B cell (primary cell): ENCODE measurements at regions not wholly inside any gene's neighbourhood (a gene's known extent, or its start where the extent isn't known, plus 50 kb on each side); places are given as distances from the start of the nearest gene placed in this dataset.
A peak's percentile ranks its signal among the peaks of the same experiment; 100 is the strongest.

Experiments used
- ATAC-seq: fragments of 200-7000 bp; cut with Tn5 transposase; one replicate; pipeline ENCODE4 v1.10.0; 2021; ENCODE audit warnings: low read depth, mild to moderate bottlenecking, moderate number of reproducible peaks, moderate library complexity
- CTCF ChIA-PET: fragments of 350-600 bp; sonication (Branson Sonifier 250); formaldehyde crosslinking; loops from one replicate; lab custom pipeline; 2021; ENCODE audit warnings: antibody characterized with exemption, inconsistent platforms; lab: Charles Lee
- POLR2A ChIA-PET: fragments of 350-600 bp; sonication (Branson Sonifier 250); formaldehyde crosslinking; loops from one replicate; lab custom pipeline; 2021; ENCODE audit warnings: antibody characterized with exemption; lab: Charles Lee
- DNase-seq: peaks from one replicate; pipeline ENCODE4 v3.0.0; 2013
- H2AFZ ChIP-seq: 2 replicates; pipeline ENCODE4 v1.6.1; 2012; ENCODE audit warnings: mild to moderate bottlenecking, low read depth, low read length; ENCODE audit not compliant: insufficient read depth, poor library complexity, severe bottlenecking
- H3K27ac ChIP-seq, 2 donors: 1 replicate in 1 of 2; 2 replicates in 1 of 2; pipeline ENCODE4 v1.5.1; 2012 to 2013; ENCODE audit warnings: low read length in 2 of 2, mild to moderate bottlenecking in 2 of 2, moderate library complexity in 1 of 2
- H3K27me3 ChIP-seq, 4 experiments: fragments of 200-600 bp in 1 of 4; sonication (generic) in 1 of 4; replicated peaks in 1 of 4; 1 replicate in 2 of 4; 2 replicates in 2 of 4; pipeline versions ENCODE4 v1.6.1 to v1.7.0; 2013 to 2016; ENCODE audit warnings: low read length in 3 of 4, mild to moderate bottlenecking in 2 of 4, mixed read lengths in 1 of 4, moderate library complexity in 1 of 4; ENCODE audit not compliant: insufficient read depth in 4 of 4, control insufficient read depth in 3 of 4; ENCODE audit errors: control extremely low read depth in 1 of 4
- H3K36me3 ChIP-seq, 2 experiments: replicated peaks in 1 of 2; 1 replicate in 1 of 2; 2 replicates in 1 of 2; pipeline versions ENCODE4 v1.6.1 to v1.7.1; 2013; ENCODE audit warnings: low read length in 1 of 2; ENCODE audit not compliant: insufficient read depth in 2 of 2, control insufficient read depth in 1 of 2; ENCODE audit errors: control extremely low read depth in 1 of 2, extremely low read depth in 1 of 2
- H3K4me1 ChIP-seq, 2 donors: fragments of 200-600 bp in 1 of 2; sonication (generic) in 1 of 2; 1 replicate in 1 of 2; 2 replicates in 1 of 2; pipeline versions ENCODE4 v1.5.1 to v1.6.1; 2013 to 2017; ENCODE audit warnings: low read length in 2 of 2; ENCODE audit not compliant: control insufficient read depth in 2 of 2, insufficient read depth in 2 of 2
- H3K4me2 ChIP-seq: replicated peaks from 2 replicates; pipeline ENCODE3; 2012; ENCODE audit warnings: mild to moderate bottlenecking, low read depth, low read length; ENCODE audit not compliant: poor library complexity, severe bottlenecking
- H3K4me3 ChIP-seq, 5 experiments: fragments of 200-600 bp in 1 of 5; sonication (generic) in 1 of 5; 1 replicate in 3 of 5; 2 replicates in 2 of 5; pipeline versions ENCODE4 v1.5.1 to v1.7.0; 2011 to 2016; ENCODE audit warnings: low read length in 4 of 5, mild to moderate bottlenecking in 4 of 5, low read depth in 2 of 5, control low read depth in 1 of 5, moderate library complexity in 1 of 5; ENCODE audit not compliant: insufficient read depth in 1 of 5; ENCODE audit errors: control extremely low read depth in 1 of 5, extremely low read depth in 1 of 5
- H3K79me2 ChIP-seq: fragments of 200-600 bp; sonication (generic); one replicate; pipeline ENCODE4 v1.6.0; 2016; ENCODE audit warnings: low read length; ENCODE audit not compliant: control insufficient read depth, insufficient read depth
- H3K9ac ChIP-seq: fragments of 200-600 bp; sonication (generic); 2 replicates; pipeline ENCODE4 v1.6.1; 2017; ENCODE audit warnings: mild to moderate bottlenecking, low read length, moderate library complexity
- H3K9me3 ChIP-seq, 3 donors: one replicate each; pipeline versions ENCODE4 v1.6.1 to v1.7.1; 2013; ENCODE audit warnings: low read length in 2 of 3; ENCODE audit not compliant: control insufficient read depth in 2 of 3, insufficient read depth in 1 of 3; ENCODE audit errors: control extremely low read depth in 1 of 3
- H4K20me1 ChIP-seq: 2 replicates; pipeline ENCODE4 v1.6.0; 2012; ENCODE audit warnings: mild to moderate bottlenecking, low read length; ENCODE audit not compliant: insufficient read depth, control insufficient read depth, poor library complexity, severe bottlenecking
- H3K27ac Mint-ChIP-seq: one replicate; pipeline ENCODE4 v1.8.0; 2021; ENCODE audit warnings: mixed read lengths
- H3K27me3 Mint-ChIP-seq: one replicate; pipeline ENCODE4 v1.8.0; 2021; ENCODE audit warnings: mixed read lengths
- H3K4me1 Mint-ChIP-seq: one replicate; pipeline ENCODE4 v1.8.0; 2021; ENCODE audit warnings: mixed read lengths
- H3K4me3 Mint-ChIP-seq: one replicate; pipeline ENCODE4 v1.8.0; 2021; ENCODE audit warnings: mixed read lengths
- H3K9me3 Mint-ChIP-seq: one replicate; pipeline ENCODE4 v1.8.0; 2022; ENCODE audit warnings: mixed read lengths; ENCODE audit not compliant: insufficient read depth
- CTCF ChIP-seq: fragments of 200-600 bp; IDR thresholded peaks from one replicate; pipeline ENCODE4 v1.8.0; 2022; ENCODE audit warnings: antibody characterized with exemption, mild to moderate bottlenecking
- EZH2 ChIP-seq: IDR thresholded peaks from 2 replicates; pipeline ENCODE4 v1.6.1; 2012; ENCODE audit warnings: borderline replicate concordance, low read depth, mild to moderate bottlenecking, moderate library complexity, low read length; ENCODE audit not compliant: insufficient read depth, poor library complexity, severe bottlenecking
- WGBS: methylation state at CpG from one replicate; pipeline ENCODE4 v1.1.5; 2013; ENCODE audit warnings: missing lambda C conversion rate; ENCODE audit not compliant: insufficient coverage; 5-methylcytosine and 5-hydroxymethylcytosine counted together
- intact Hi-C: fragments of 100-400 bp; cut with micrococcal nuclease; formaldehyde crosslinking; loops from one replicate; pipeline ENCODE4 v1.10.0; 2022

DNA sequence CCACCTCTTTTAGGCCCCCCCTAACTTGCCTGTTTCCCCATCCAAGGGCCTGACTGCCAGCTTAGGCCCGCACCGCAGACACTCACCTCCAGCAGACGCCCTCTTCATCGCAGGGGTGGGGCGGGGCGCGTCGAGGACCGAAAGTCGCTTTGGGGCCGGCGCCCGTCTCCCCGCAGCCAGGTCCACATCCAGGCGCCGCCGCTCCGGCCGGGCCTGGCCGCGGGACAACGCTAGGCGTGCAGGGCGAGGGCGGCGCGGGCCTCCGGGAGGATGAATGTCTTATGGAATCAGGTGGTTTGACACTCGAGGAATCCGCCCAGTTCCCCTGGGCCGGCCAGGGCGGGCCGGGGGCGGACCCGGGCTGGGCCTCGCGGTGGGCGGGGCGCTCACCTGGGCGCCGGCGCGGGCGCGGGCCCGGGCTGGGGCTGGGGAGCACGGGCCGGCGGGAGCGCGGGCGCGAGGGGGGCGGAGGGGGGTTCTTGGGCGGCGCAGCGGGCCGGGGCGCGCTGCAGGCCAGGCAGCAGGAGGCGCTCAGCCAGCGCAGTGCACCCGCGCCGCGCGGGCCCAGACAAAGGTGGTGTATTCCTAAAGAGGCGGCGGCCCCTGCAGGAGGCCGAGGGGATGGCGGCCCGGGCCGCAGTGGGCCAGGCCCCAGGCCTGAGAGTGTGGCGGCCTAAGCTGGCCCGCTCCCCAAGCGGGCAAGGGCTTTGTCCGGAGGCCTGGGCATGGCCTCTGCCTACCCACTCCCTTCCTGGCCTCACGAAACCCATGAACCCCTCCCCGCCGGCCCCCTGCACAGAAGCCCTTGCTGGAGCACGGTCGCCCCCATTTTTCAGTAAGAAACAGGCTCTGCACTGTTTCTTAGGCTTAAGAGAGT lies 177.6 kb downstream of the IGLL1 start:
- peaks cover 0 to 6% (median 0%) of the 10 kb centered on the region in 3 donors for H3K9me3 ChIP-seq
- WGBS = 7% methylated on average over 81 of the region's 82 CpGs
- H3K9ac ChIP-seq = peak overlapping the region; percentile 57
- H3K4me2 ChIP-seq = peak overlapping the region; percentile 92
- Mint-ChIP-seq H3K27ac (no peak overlapping the region), H3K4me3 (peak overlapping the region; percentile 69), H3K4me1 (peaks cover 1% of the 10 kb centered on the region), H3K27me3 (peaks cover 4% of the 10 kb centered on the region), H3K9me3 (no peaks in the 10 kb centered on the region)
- H3K36me3 ChIP-seq = no peaks in the 10 kb centered on the region
- TF ChIP-seq EZH2 = no peak
- TF ChIP-seq CTCF = peak; percentile 71
- no peak overlapping the region for H3K27ac ChIP-seq
- ChIA-PET POLR2A (interaction anchor here (0.5 kb wide), 1 partner anchor 455 kb away, joined by 3 read pairs; the partner anchor contains the start of gene SLC2A11), CTCF (interaction anchor here (0.6 to 0.8 kb wide), 2 partner anchors 189 to 550 kb away, joined by 3 read pairs; no protein-coding TSS in a partner anchor)
- peaks cover 0 to 2% (median 0%) of the 10 kb centered on the region in 4 experiments for H3K27me3 ChIP-seq
- H3K4me3 ChIP-seq = peak overlapping the region in 3 of 5 experiments; percentile 37 to 55 (median 44)
- no peaks in the 10 kb centered on the region for H4K20me1 ChIP-seq
- DNase-seq (peak; percentile 82), ATAC-seq (peak; percentile 93)
- intact Hi-C loops = loop anchor here (1.0 kb wide), 1 partner anchor 16 kb away; no protein-coding TSS in a partner anchor
- peaks cover 4% of the 10 kb centered on the region in 2 donors for H3K4me1 ChIP-seq
- H2AFZ ChIP-seq = peak overlapping the region; percentile 81
- H3K79me2 ChIP-seq = no peaks in the 10 kb centered on the region

DNA sequence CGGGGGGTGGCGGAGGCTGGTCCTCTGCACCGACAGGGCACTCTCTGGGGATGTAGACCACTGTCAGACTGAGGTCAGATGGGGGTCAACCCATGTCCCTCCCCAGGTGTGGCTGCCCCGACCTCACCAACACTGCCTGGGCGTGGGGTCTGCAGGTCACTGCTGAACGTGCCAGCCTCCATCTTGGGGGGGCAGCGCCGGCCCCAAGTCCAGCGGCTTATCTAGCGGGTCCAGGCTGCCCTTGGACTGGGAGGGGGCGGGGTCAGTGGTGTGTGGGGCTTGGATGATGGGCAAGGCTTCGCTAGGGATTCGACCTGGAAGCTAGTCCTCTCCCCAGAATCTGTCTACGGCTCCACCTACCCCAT lies 178.2 kb downstream of the IGLL1 start:
- peaks cover 1% of the 10 kb centered on the region for H3K4me1 Mint-ChIP-seq
- Histone ChIP-seq H3K9me3 (peaks cover 0 to 6% (median 0%) of the 10 kb centered on the region in 3 donors), H2AFZ (peak overlapping the region; percentile 81), H3K36me3 (no peaks in the 10 kb centered on the region), H4K20me1 (no peaks in the 10 kb centered on the region), H3K27ac (no peak overlapping the region), H3K4me1 (peaks cover 4% of the 10 kb centered on the region in 2 donors), H3K4me3 (peak overlapping the region in 3 of 5 experiments; percentile 37 to 55 (median 44)), H3K27me3 (peaks cover 0 to 2% (median 0%) of the 10 kb centered on the region in 4 experiments), H3K9ac (peak overlapping the region; percentile 57), H3K4me2 (peak overlapping the region; percentile 92), H3K79me2 (no peaks in the 10 kb centered on the region)
- 84% methylated on average over 12 of the region's 14 CpGs for WGBS
- TF ChIP-seq EZH2 (no peak), CTCF (no peak)
- no peaks in the 10 kb centered on the region for H3K9me3 Mint-ChIP-seq
- ChIA-PET POLR2A (no interaction called here), CTCF (interaction anchor here (0.8 kb wide), 1 partner anchor 189 kb away, joined by 3 read pairs; no protein-coding TSS in a partner anchor)
- DNase-seq = no peak
- H3K27ac Mint-ChIP-seq = no peak overlapping the region
- peaks cover 4% of the 10 kb centered on the region for H3K27me3 Mint-ChIP-seq
- H3K4me3 Mint-ChIP-seq = peak overlapping the region; percentile 69
- no peak for ATAC-seq
- intact Hi-C loops = loop anchor here (1.0 kb wide), 1 partner anchor 16 kb away; no protein-coding TSS in a partner anchor
